GM12878 (cell line): ENCODE measurements at regions not wholly inside any gene's neighbourhood (a gene's known extent, or its start where the extent isn't known, plus 50 kb on each side); places are given as distances from the start of the nearest gene placed in this dataset.

Source experiments
- ATAC-seq: fragments of 200-7000 bp; cut with Tn5 transposase; 3 replicates; pipeline ENCODE4 v1.9.1; 2020; ENCODE audit warnings: mild to moderate bottlenecking, moderate library complexity
- BruUV-seq: library from RNA; stranded (reverse); fragments of 400-500 nt; replicated peaks from 2 replicates; lab custom pipeline; 2021; lab: Mats Ljungman, UMichigan
- CTCF ChIA-PET: fragments of 300-600 bp; sonication (Branson Sonifier 250); formaldehyde crosslinking; extraction: SDS; loops from one replicate; lab custom pipeline; 2021; ENCODE audit warnings: inconsistent platforms; lab: Yijun Ruan, JAX
- POLR2A ChIA-PET: fragments of 350-600 bp; formaldehyde crosslinking; extraction: SDS; loops from one replicate; lab custom pipeline; 2021; ENCODE audit warnings: inconsistent platforms; lab: Charles Lee
- RAD21 ChIA-PET: fragments of 300-600 bp; sonication (Branson Sonifier 250); formaldehyde crosslinking; loops from one replicate; lab custom pipeline; 2023; ENCODE audit warnings: antibody characterized with exemption; ENCODE audit not compliant: unreplicated experiment; lab: Charles Lee
- SMC1A ChIA-PET: fragments of 300-600 bp; sonication (Branson Sonifier 250); formaldehyde crosslinking; loops from one replicate; lab custom pipeline; 2023; ENCODE audit not compliant: unreplicated experiment, uncharacterized antibody; lab: Charles Lee
- DNase-seq: peaks from one replicate; pipeline ENCODE4 v3.0.0-alpha.2; 2011; ENCODE audit warnings: low read depth, low spot score
- FAIRE-seq: peaks from 3 replicates; lab custom pipeline; 2011; peaks lifted over from hg19 to GRCh38; lab: Jason Lieb, UNC
- H2AFZ ChIP-seq: 2 replicates; pipeline ENCODE4 v1.6.0; 2011; ENCODE audit warnings: low read depth, low read length, control low read depth; ENCODE audit not compliant: control insufficient read depth
- H3K27ac ChIP-seq: 2 replicates; pipeline ENCODE4 v1.5.1; 2011; ENCODE audit warnings: control low read depth; ENCODE audit not compliant: control insufficient read depth, insufficient read depth
- H3K27me3 ChIP-seq, 2 experiments: replicated peaks in 1 of 2; 2 replicates each; pipeline versions ENCODE4 v1.6.0 to v1.6.1; 2011; ENCODE audit warnings: low read length in 1 of 2; ENCODE audit not compliant: control insufficient read depth in 2 of 2, insufficient read depth in 2 of 2
- H3K36me3 ChIP-seq, 2 experiments: 2 replicates each; pipeline ENCODE4 v1.5.1; 2011; ENCODE audit warnings: low read length in 1 of 2; ENCODE audit not compliant: control insufficient read depth in 2 of 2, insufficient read depth in 2 of 2
- H3K4me1 ChIP-seq: 2 replicates; pipeline ENCODE4 v1.6.1; 2011; ENCODE audit warnings: mild to moderate bottlenecking, low read length, moderate library complexity, mixed read lengths; ENCODE audit not compliant: control insufficient read depth, insufficient read depth
- H3K4me2 ChIP-seq: 2 replicates; pipeline ENCODE4 v1.6.0; 2011; ENCODE audit warnings: control low read depth; ENCODE audit not compliant: control insufficient read depth, insufficient read depth
- H3K4me3 ChIP-seq: fragments of 200-600 bp; sonication (generic); 2 replicates; pipeline ENCODE4 v1.5.1; 2016
- H3K79me2 ChIP-seq: 2 replicates; pipeline ENCODE4 v1.6.0; 2011; ENCODE audit warnings: low read length; ENCODE audit not compliant: control insufficient read depth, insufficient read depth
- H3K9ac ChIP-seq: 2 replicates; pipeline ENCODE4 v1.8.0; 2011; ENCODE audit warnings: low read length, control low read depth, mixed read lengths; ENCODE audit not compliant: control insufficient read depth, insufficient read depth
- H3K9me3 ChIP-seq: replicated peaks from 3 replicates; pipeline ENCODE4 v1.5.1; 2011; ENCODE audit warnings: mild to moderate bottlenecking, low read length; ENCODE audit not compliant: control insufficient read depth, insufficient read depth
- H4K20me1 ChIP-seq: 2 replicates; pipeline ENCODE4 v1.6.0; 2011; ENCODE audit not compliant: control insufficient read depth, insufficient read depth
- BACH1 ChIP-seq: fragments of 450-650 bp; IDR thresholded peaks from 2 replicates; pipeline ENCODE4 v1.6.1; 2017; ENCODE audit warnings: mild to moderate bottlenecking, borderline replicate concordance
- BCL11A ChIP-seq: IDR thresholded peaks from 2 replicates; pipeline ENCODE4 v1.6.1; 2011; ENCODE audit warnings: low read depth, low read length
- BRCA1 ChIP-seq: IDR thresholded peaks from 2 replicates; pipeline ENCODE4 v1.6.1; 2011; ENCODE audit warnings: low read depth, low read length, improper control_type of control experiment
- DPF2 ChIP-seq: fragments of 450-650 bp; IDR thresholded peaks from 2 replicates; pipeline ENCODE4 v1.6.1; 2017; ENCODE audit warnings: mild to moderate bottlenecking
- EP300 ChIP-seq, 2 experiments: fragments of 150-350 bp in 1 of 2; IDR thresholded peaks; 2 replicates each; pipeline ENCODE4 v1.6.1; 2011 to 2012; ENCODE audit warnings: low read depth in 2 of 2, low read length in 2 of 2, borderline replicate concordance in 1 of 2, improper control_type of control experiment in 1 of 2, inconsistent platforms in 1 of 2; ENCODE audit not compliant: control insufficient read depth in 1 of 2
- ETV6 ChIP-seq, 2 experiments: fragments of 450-650 bp in 1 of 2; IDR thresholded peaks in 1 of 2; conservative IDR thresholded peaks in 1 of 2; 2 replicates each; pipeline ENCODE4 v1.6.1; 2014; ENCODE audit warnings: antibody characterized with exemption in 1 of 2, borderline replicate concordance in 1 of 2, low read depth in 1 of 2, mild to moderate bottlenecking in 1 of 2, moderate library complexity in 1 of 2
- SMAD5 ChIP-seq: IDR thresholded peaks from 2 replicates; pipeline ENCODE4 v1.6.1; 2016; ENCODE audit warnings: antibody characterized with exemption, low read depth
- SMC3 ChIP-seq: IDR thresholded peaks from 2 replicates; pipeline ENCODE4 v1.6.1; 2011; ENCODE audit warnings: low read length, improper control_type of control experiment, borderline replicate concordance
- SREBF1 ChIP-seq: IDR thresholded peaks from 2 replicates; pipeline ENCODE4 v1.6.1; 2012; ENCODE audit warnings: mild to moderate bottlenecking, low read length
- SREBF2 ChIP-seq: IDR thresholded peaks from 2 replicates; pipeline ENCODE4 v1.6.1; 2012; ENCODE audit warnings: mild to moderate bottlenecking, low read length
- WGBS: methylation state at CpG from one replicate; pipeline ENCODE4 v1.1.6; 2016; ENCODE audit warnings: low lambda C conversion rate; ENCODE audit not compliant: insufficient replicate concordance, insufficient coverage; ENCODE audit errors: missing lambda C conversion rate; 5-methylcytosine and 5-hydroxymethylcytosine counted together
- in situ Hi-C: fragments of 300-500 bp; cut with MboI; formaldehyde crosslinking; loops from 9 replicates; pipeline ENCODE4 v1.14.3; 2018; ENCODE audit warnings: mixed read lengths
- intact Hi-C: fragments of 100-400 bp; cut with micrococcal nuclease; formaldehyde crosslinking; loops from one replicate; pipeline ENCODE4 v1.14.2; 2022; ENCODE audit not compliant: unreplicated experiment
- TF ChIP-seq, protein P1 (sequence below): IDR thresholded peaks from 2 replicates; pipeline ENCODE4 v1.6.1; 2012; ENCODE audit warnings: low read depth, low read length, improper control_type of control experiment

DNA sequence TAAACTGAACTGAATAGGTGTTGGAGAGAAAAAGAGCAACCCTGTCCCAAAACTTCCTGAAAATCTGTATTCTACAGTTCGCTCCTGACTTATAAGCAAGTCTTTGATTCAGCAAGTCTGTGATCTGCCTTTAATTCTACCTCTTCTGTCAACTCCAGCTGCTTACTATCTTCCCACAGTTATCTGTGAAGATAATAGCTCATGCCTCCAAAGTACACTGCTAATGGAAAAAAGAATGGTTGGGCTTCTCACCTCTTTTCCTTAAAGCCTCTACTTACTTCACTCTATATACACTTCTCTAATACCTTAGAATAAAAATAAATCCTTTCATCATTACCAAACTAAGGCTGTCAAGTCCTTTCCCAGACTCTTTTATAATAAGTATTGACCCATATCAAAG is 391.5 kb upstream of the MIR17HG start:
- ChIA-PET CTCF (no interaction called here), SMC1A (interaction anchor here (0.7 kb wide), 2 partner anchors 12 to 105 kb away, joined by 3 read pairs; no protein-coding TSS in a partner anchor), RAD21 (no interaction called here), POLR2A (no interaction called here)
- Histone ChIP-seq H3K27ac (no peak overlapping the region), H2AFZ (no peak overlapping the region), H3K9ac (no peak overlapping the region), H3K36me3 (no peaks in the 10 kb centered on the region), H4K20me1 (no peaks in the 10 kb centered on the region), H3K4me2 (no peak overlapping the region), H3K4me1 (no peaks in the 10 kb centered on the region), H3K27me3 (no peaks in the 10 kb centered on the region), H3K4me3 (no peak overlapping the region), H3K79me2 (no peaks in the 10 kb centered on the region), H3K9me3 (no peaks in the 10 kb centered on the region)
- in situ Hi-C loops = no loop called here
- WGBS = 0% methylated on average over 1 of the region's 1 CpG
- ATAC-seq = no peak
- FAIRE-seq = no peak
- intact Hi-C loops = no loop called here
- TF ChIP-seq SMAD5 (no peak), SMC3 (no peak), BRCA1 (no peak), ETV6 (conservative IDR thresholded peaks at IDR 0.05 in 1 of 2, IDR thresholded peaks at IDR 0.05 in 1 of 2; ENCODE audit: borderline replicate concordance in 1 of 2, low read depth in 1 of 2) (no peak), SREBF2 (no peak)
- BruUV-seq = no TSS peak
- DNase-seq = no peak

DNA sequence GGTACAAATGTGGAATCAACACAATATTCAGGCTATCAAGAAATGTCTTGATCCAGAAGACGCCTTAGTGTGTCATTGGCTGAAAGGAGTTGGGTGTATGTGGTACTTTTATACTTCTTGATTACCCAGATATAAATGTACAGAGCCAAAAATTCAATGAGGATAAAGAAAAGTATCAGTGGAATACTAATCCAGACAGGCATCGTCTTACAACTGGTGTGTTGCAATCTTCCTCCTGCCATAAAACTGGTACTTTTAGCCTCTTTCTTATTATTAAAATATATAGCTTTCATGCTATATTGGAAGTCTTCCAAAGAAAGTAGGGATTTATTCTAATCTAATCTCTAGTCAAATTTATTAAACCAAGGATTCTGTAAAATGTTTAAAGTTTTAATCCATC is 388.6 kb upstream of the MIR17HG start:
- FAIRE-seq = no peak

More for the DNA sequence above, 388.6 kb upstream of the MIR17HG start:
- WGBS = 16% methylated on average over 2 of the region's 2 CpGs
- Histone ChIP-seq H3K36me3 (no peaks in the 10 kb centered on the region), H3K27ac (no peak overlapping the region), H3K79me2 (no peaks in the 10 kb centered on the region), H2AFZ (no peak overlapping the region), H4K20me1 (no peaks in the 10 kb centered on the region), H3K4me2 (no peak overlapping the region), H3K9ac (no peak overlapping the region), H3K4me1 (no peaks in the 10 kb centered on the region), H3K4me3 (no peak overlapping the region), H3K9me3 (no peaks in the 10 kb centered on the region), H3K27me3 (no peaks in the 10 kb centered on the region)
- intact Hi-C loops (no loop called here), in situ Hi-C loops (no loop called here)
- ATAC-seq = no peak
- CTCF ChIA-PET = interaction anchor here (1.2 kb wide), 1 partner anchor 19 kb away, joined by 3 read pairs; no protein-coding TSS in a partner anchor
- RAD21 ChIA-PET = no interaction called here
- no peak for DNase-seq
- POLR2A ChIA-PET = no interaction called here
- BruUV-seq = no TSS peak
- SMC1A ChIA-PET = interaction anchor here (1.0 kb wide), 1 partner anchor 15 kb away, joined by 3 read pairs; no protein-coding TSS in a partner anchor
- TF ChIP-seq EP300 (IDR thresholded peaks at IDR 0.05; ENCODE audit: borderline replicate concordance in 1 of 2, control insufficient read depth in 1 of 2, low read depth in 2 of 2, low read length in 2 of 2) (no peak), DPF2 (no peak), BCL11A (no peak), BACH1 (no peak), SREBF1 (no peak)
- TF ChIP-seq, protein P1, sequence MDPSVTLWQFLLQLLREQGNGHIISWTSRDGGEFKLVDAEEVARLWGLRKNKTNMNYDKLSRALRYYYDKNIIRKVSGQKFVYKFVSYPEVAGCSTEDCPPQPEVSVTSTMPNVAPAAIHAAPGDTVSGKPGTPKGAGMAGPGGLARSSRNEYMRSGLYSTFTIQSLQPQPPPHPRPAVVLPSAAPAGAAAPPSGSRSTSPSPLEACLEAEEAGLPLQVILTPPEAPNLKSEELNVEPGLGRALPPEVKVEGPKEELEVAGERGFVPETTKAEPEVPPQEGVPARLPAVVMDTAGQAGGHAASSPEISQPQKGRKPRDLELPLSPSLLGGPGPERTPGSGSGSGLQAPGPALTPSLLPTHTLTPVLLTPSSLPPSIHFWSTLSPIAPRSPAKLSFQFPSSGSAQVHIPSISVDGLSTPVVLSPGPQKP = no peak
